ENCODE measurements at regions not wholly inside any gene's neighbourhood (a gene's known extent, or its start where the extent isn't known, plus 50 kb on each side); places are given as distances from the start of the nearest gene placed in this dataset.

GRCh38 chr7:116317907-116318306 is 107.6 kb downstream of the TES start:
- TF ChIP-seq CTCF (IDR thresholded peaks at IDR 0.05; ENCODE audit: low read length) (no peak), EZH2phosphoT487 (IDR thresholded peaks at IDR 0.05; ENCODE audit: low read length) (no peak)
